GM12878 (cell line): ENCODE measurements at regions not wholly inside any gene's neighbourhood (a gene's known extent, or its start where the extent isn't known, plus 50 kb on each side); places are given as distances from the start of the nearest gene placed in this dataset.

Source experiments
- ATAC-seq: fragments of 200-7000 bp; cut with Tn5 transposase; 3 replicates; pipeline ENCODE4 v1.9.1; 2020; ENCODE audit warnings: mild to moderate bottlenecking, moderate library complexity
- BruUV-seq: library from RNA; stranded (reverse); fragments of 400-500 nt; replicated peaks from 2 replicates; lab custom pipeline; 2021; lab: Mats Ljungman, UMichigan
- CTCF ChIA-PET: fragments of 300-600 bp; sonication (Branson Sonifier 250); formaldehyde crosslinking; extraction: SDS; loops from one replicate; lab custom pipeline; 2021; ENCODE audit warnings: inconsistent platforms; lab: Yijun Ruan, JAX
- POLR2A ChIA-PET: fragments of 350-600 bp; formaldehyde crosslinking; extraction: SDS; loops from one replicate; lab custom pipeline; 2021; ENCODE audit warnings: inconsistent platforms; lab: Charles Lee
- RAD21 ChIA-PET: fragments of 300-600 bp; sonication (Branson Sonifier 250); formaldehyde crosslinking; loops from one replicate; lab custom pipeline; 2023; ENCODE audit warnings: antibody characterized with exemption; ENCODE audit not compliant: unreplicated experiment; lab: Charles Lee
- SMC1A ChIA-PET: fragments of 300-600 bp; sonication (Branson Sonifier 250); formaldehyde crosslinking; loops from one replicate; lab custom pipeline; 2023; ENCODE audit not compliant: unreplicated experiment, uncharacterized antibody; lab: Charles Lee
- DNase-seq: peaks from one replicate; pipeline ENCODE4 v3.0.0-alpha.2; 2011; ENCODE audit warnings: low read depth, low spot score
- FAIRE-seq: peaks from 3 replicates; lab custom pipeline; 2011; peaks lifted over from hg19 to GRCh38; lab: Jason Lieb, UNC
- H2AFZ ChIP-seq: 2 replicates; pipeline ENCODE4 v1.6.0; 2011; ENCODE audit warnings: low read depth, low read length, control low read depth; ENCODE audit not compliant: control insufficient read depth
- H3K27ac ChIP-seq: 2 replicates; pipeline ENCODE4 v1.5.1; 2011; ENCODE audit warnings: control low read depth; ENCODE audit not compliant: control insufficient read depth, insufficient read depth
- H3K27me3 ChIP-seq, 2 experiments: replicated peaks in 1 of 2; 2 replicates each; pipeline versions ENCODE4 v1.6.0 to v1.6.1; 2011; ENCODE audit warnings: low read length in 1 of 2; ENCODE audit not compliant: control insufficient read depth in 2 of 2, insufficient read depth in 2 of 2
- H3K36me3 ChIP-seq, 2 experiments: 2 replicates each; pipeline ENCODE4 v1.5.1; 2011; ENCODE audit warnings: low read length in 1 of 2; ENCODE audit not compliant: control insufficient read depth in 2 of 2, insufficient read depth in 2 of 2
- H3K4me1 ChIP-seq: 2 replicates; pipeline ENCODE4 v1.6.1; 2011; ENCODE audit warnings: mild to moderate bottlenecking, low read length, moderate library complexity, mixed read lengths; ENCODE audit not compliant: control insufficient read depth, insufficient read depth
- H3K4me2 ChIP-seq: 2 replicates; pipeline ENCODE4 v1.6.0; 2011; ENCODE audit warnings: control low read depth; ENCODE audit not compliant: control insufficient read depth, insufficient read depth
- H3K4me3 ChIP-seq: fragments of 200-600 bp; sonication (generic); 2 replicates; pipeline ENCODE4 v1.5.1; 2016
- H3K79me2 ChIP-seq: 2 replicates; pipeline ENCODE4 v1.6.0; 2011; ENCODE audit warnings: low read length; ENCODE audit not compliant: control insufficient read depth, insufficient read depth
- H3K9ac ChIP-seq: 2 replicates; pipeline ENCODE4 v1.8.0; 2011; ENCODE audit warnings: low read length, control low read depth, mixed read lengths; ENCODE audit not compliant: control insufficient read depth, insufficient read depth
- H3K9me3 ChIP-seq: replicated peaks from 3 replicates; pipeline ENCODE4 v1.5.1; 2011; ENCODE audit warnings: mild to moderate bottlenecking, low read length; ENCODE audit not compliant: control insufficient read depth, insufficient read depth
- H4K20me1 ChIP-seq: 2 replicates; pipeline ENCODE4 v1.6.0; 2011; ENCODE audit not compliant: control insufficient read depth, insufficient read depth
- CHD2 ChIP-seq: IDR thresholded peaks from 2 replicates; pipeline ENCODE4 v1.6.1; 2011; ENCODE audit warnings: low read depth, low read length, improper control_type of control experiment, borderline replicate concordance
- CREB1 ChIP-seq: IDR thresholded peaks from 2 replicates; pipeline ENCODE4 v1.6.1; 2012; ENCODE audit warnings: low read depth, mild to moderate bottlenecking, inconsistent platforms
- HDAC6 ChIP-seq: fragments of 200-600 bp; sonication (generic); IDR thresholded peaks from one replicate; pipeline ENCODE4 v1.8.0; 2017; ENCODE audit warnings: antibody characterized with exemption; ENCODE audit not compliant: unreplicated experiment
- MXI1 ChIP-seq: fragments of 150-350 bp; IDR thresholded peaks from 2 replicates; pipeline ENCODE4 v1.6.1; 2011; ENCODE audit warnings: low read depth, mild to moderate bottlenecking, inconsistent platforms, low read length, improper control_type of control experiment
- NFIC ChIP-seq: IDR thresholded peaks from 2 replicates; pipeline ENCODE4 v1.6.1; 2012; ENCODE audit warnings: low read depth, mild to moderate bottlenecking, inconsistent platforms, low read length, moderate library complexity
- NRF1 ChIP-seq: conservative IDR thresholded peaks from 2 replicates; pipeline ENCODE4 v1.6.1; 2011; ENCODE audit warnings: mild to moderate bottlenecking, low read depth, low read length, improper control_type of control experiment
- SIN3A ChIP-seq: IDR thresholded peaks from 2 replicates; pipeline ENCODE4 v1.6.1; 2012; ENCODE audit warnings: low read depth, low read length, improper control_type of control experiment
- SMAD5 ChIP-seq: IDR thresholded peaks from 2 replicates; pipeline ENCODE4 v1.6.1; 2016; ENCODE audit warnings: antibody characterized with exemption, low read depth
- SREBF1 ChIP-seq: IDR thresholded peaks from 2 replicates; pipeline ENCODE4 v1.6.1; 2012; ENCODE audit warnings: mild to moderate bottlenecking, low read length
- ZBTB33 ChIP-seq: fragments of 450-650 bp; IDR thresholded peaks from 2 replicates; pipeline ENCODE4 v1.6.1; 2017; ENCODE audit warnings: mild to moderate bottlenecking
- ZNF217 ChIP-seq: fragments of 450-650 bp; IDR thresholded peaks from 2 replicates; pipeline ENCODE4 v1.6.1; 2017; ENCODE audit warnings: antibody characterized with exemption, mild to moderate bottlenecking
- WGBS: methylation state at CpG from one replicate; pipeline ENCODE4 v1.1.6; 2016; ENCODE audit warnings: low lambda C conversion rate; ENCODE audit not compliant: insufficient replicate concordance, insufficient coverage; ENCODE audit errors: missing lambda C conversion rate; 5-methylcytosine and 5-hydroxymethylcytosine counted together
- in situ Hi-C: fragments of 300-500 bp; cut with MboI; formaldehyde crosslinking; loops from 9 replicates; pipeline ENCODE4 v1.14.3; 2018; ENCODE audit warnings: mixed read lengths
- intact Hi-C: fragments of 100-400 bp; cut with micrococcal nuclease; formaldehyde crosslinking; loops from one replicate; pipeline ENCODE4 v1.14.2; 2022; ENCODE audit not compliant: unreplicated experiment
- TF ChIP-seq, protein P1 (sequence below): fragments of 450-650 bp; IDR thresholded peaks from 2 replicates; pipeline ENCODE4 v1.6.1; 2014; ENCODE audit warnings: mild to moderate bottlenecking

DNA sequence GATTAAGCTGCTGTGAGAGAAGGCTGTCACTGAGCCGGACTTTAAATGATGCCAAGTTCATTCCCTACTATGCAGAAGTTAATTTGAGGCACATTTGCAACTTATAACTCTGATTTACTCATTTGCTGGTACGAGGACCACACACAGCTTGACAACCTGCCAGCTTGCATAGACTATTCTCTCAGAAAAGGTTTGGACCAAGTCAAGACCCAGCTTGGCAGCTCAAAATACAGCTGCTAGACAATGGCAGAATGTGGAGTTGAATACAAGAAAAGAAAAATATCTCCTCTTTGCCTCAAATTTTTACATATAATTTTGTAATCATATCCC is 338.9 kb downstream of the DHX15 start:
- Histone ChIP-seq H3K36me3 (no peaks in the 10 kb centered on the region), H3K79me2 (no peaks in the 10 kb centered on the region), H3K27ac (no peak overlapping the region), H3K9ac (no peak overlapping the region), H3K4me1 (no peaks in the 10 kb centered on the region), H3K9me3 (no peaks in the 10 kb centered on the region), H2AFZ (no peak overlapping the region), H3K27me3 (no peaks in the 10 kb centered on the region), H4K20me1 (no peaks in the 10 kb centered on the region), H3K4me2 (no peak overlapping the region), H3K4me3 (no peak overlapping the region)
- in situ Hi-C loops (no loop called here), intact Hi-C loops (no loop called here)
- no peak for TF ChIP-seq HDAC6
- no peak for TF ChIP-seq NRF1
- TF ChIP-seq, protein P1, sequence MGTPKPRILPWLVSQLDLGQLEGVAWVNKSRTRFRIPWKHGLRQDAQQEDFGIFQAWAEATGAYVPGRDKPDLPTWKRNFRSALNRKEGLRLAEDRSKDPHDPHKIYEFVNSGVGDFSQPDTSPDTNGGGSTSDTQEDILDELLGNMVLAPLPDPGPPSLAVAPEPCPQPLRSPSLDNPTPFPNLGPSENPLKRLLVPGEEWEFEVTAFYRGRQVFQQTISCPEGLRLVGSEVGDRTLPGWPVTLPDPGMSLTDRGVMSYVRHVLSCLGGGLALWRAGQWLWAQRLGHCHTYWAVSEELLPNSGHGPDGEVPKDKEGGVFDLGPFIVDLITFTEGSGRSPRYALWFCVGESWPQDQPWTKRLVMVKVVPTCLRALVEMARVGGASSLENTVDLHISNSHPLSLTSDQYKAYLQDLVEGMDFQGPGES: no peak
- TF ChIP-seq CREB1: no peak
- no peak for TF ChIP-seq ZNF217
- no peak for TF ChIP-seq CHD2
- no peak for TF ChIP-seq MXI1
- TF ChIP-seq SREBF1: no peak
- no peak for TF ChIP-seq NFIC
- no peak for TF ChIP-seq ZBTB33
- no peak for TF ChIP-seq SIN3A
- no peak for TF ChIP-seq SMAD5
- DNase-seq (no peak), ATAC-seq (no peak), FAIRE-seq (no peak)
- WGBS: 0% methylated on average over 2 of the region's 2 CpGs
- ChIA-PET RAD21 (no interaction called here), POLR2A (no interaction called here), CTCF (no interaction called here), SMC1A (no interaction called here)
- no TSS peak for BruUV-seq
